GM19467 (cell line): ENCODE measurements at regions not wholly inside any gene's neighbourhood (a gene's known extent, or its start where the extent isn't known, plus 50 kb on each side); places are given as distances from the start of the nearest gene placed in this dataset.

Experiments
- ATAC-seq: cut with Tn5 transposase; IDR thresholded peaks from one replicate; pipeline ENCODE4 v1.9.1; 2021; ENCODE audit warnings: mild to moderate bottlenecking, moderate library complexity; ENCODE audit not compliant: unreplicated experiment

- ATAC-seq, result no peak
These were observed 206.4 kb upstream of the LYPLAL1 start for GRCh38 chr1:218967254-218967653.

GRCh38 chr1:218967836-218968235 is 205.8 kb upstream of the LYPLAL1 start:
- ATAC-seq, result no peak

- no peak for ATAC-seq
These were observed 204.7 kb upstream of the LYPLAL1 start for GRCh38 chr1:218969006-218969405.

GRCh38 chr1:218970397-218970990 is 203.2 kb upstream of the LYPLAL1 start:
- ATAC-seq, result no peak

- no peak for ATAC-seq
These were observed 202.5 kb upstream of the LYPLAL1 start for GRCh38 chr1:218971156-218971555.

- no peak for ATAC-seq
These were observed 192.8 kb upstream of the LYPLAL1 start for GRCh38 chr1:218980881-218981280.

- ATAC-seq, result no peak
These were observed 191.2 kb upstream of the LYPLAL1 start for GRCh38 chr1:218982482-218982881.

- no peak for ATAC-seq
These were observed 190.2 kb upstream of the LYPLAL1 start for GRCh38 chr1:218983433-218983832.

- ATAC-seq, result no peak
These were observed 189.8 kb upstream of the LYPLAL1 start for GRCh38 chr1:218983848-218984247.

GRCh38 chr1:218985424-218985984 is 188.2 kb upstream of the LYPLAL1 start:
- ATAC-seq, result no peak

- no peak for ATAC-seq
These were observed 186.9 kb upstream of the LYPLAL1 start for GRCh38 chr1:218986816-218987215.

GRCh38 chr1:218990019-218990418 is 183.7 kb upstream of the LYPLAL1 start:
- no peak for ATAC-seq

- ATAC-seq, result no peak
These were observed 182.6 kb upstream of the LYPLAL1 start for GRCh38 chr1:218991089-218991488.

GRCh38 chr1:218994615-218995014 is 179.1 kb upstream of the LYPLAL1 start:
- no peak for ATAC-seq

GRCh38 chr1:218995091-218995665 is 178.5 kb upstream of the LYPLAL1 start:
- no peak for ATAC-seq

- no peak for ATAC-seq
These were observed 177.3 kb upstream of the LYPLAL1 start for GRCh38 chr1:218996362-218996761.

GRCh38 chr1:219000005-219000404 is 173.7 kb upstream of the LYPLAL1 start:
- no peak for ATAC-seq

GRCh38 chr1:219000631-219001030 is 173.0 kb upstream of the LYPLAL1 start:
- ATAC-seq, result no peak

- ATAC-seq, result no peak
These were observed 163.0 kb upstream of the LYPLAL1 start for GRCh38 chr1:219010720-219011119.

- ATAC-seq, result no peak
These were observed 153.3 kb upstream of the LYPLAL1 start for GRCh38 chr1:219020386-219020785.

GRCh38 chr1:219020846-219021245 is 152.8 kb upstream of the LYPLAL1 start:
- ATAC-seq, result no peak

GRCh38 chr1:219027146-219027673 is 146.5 kb upstream of the LYPLAL1 start:
- ATAC-seq, result no peak
